ENCODE measurements at regions not wholly inside any gene's neighbourhood (a gene's known extent, or its start where the extent isn't known, plus 50 kb on each side); places are given as distances from the start of the nearest gene placed in this dataset.

- no peak for DNase-seq (ENCODE audit: extremely low read depth in 1 of 2, low read depth in 1 of 2)
Measured at GRCh38 chr4:177041356-177041755, 248.6 kb upstream of the VEGFC start.

GRCh38 chr4:177047070-177047850 lies 254.5 kb upstream of the VEGFC start:
- DNase-seq (ENCODE audit: extremely low read depth in 1 of 2, low read depth in 1 of 2) = peak; percentile 1 to 28

DNA sequence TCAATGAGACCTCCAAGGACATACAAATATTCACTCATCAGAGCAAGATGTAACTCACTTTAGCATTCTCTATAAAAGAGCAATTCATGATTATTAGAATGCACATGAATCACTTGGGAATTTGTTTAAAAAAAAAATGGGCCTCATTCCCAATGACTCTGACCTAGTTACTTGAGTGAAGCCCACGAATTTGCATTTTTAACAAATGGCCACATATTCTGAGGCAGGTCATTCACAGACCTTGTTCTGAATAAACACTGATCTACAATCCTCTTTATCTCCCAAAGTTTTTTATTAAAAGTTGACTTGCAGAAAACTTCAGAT lies 255.1 kb upstream of the VEGFC start:
- no peak for DNase-seq (ENCODE audit: extremely low read depth in 1 of 2, low read depth in 1 of 2)

GRCh38 chr4:177051473-177052060 lies 258.1 kb upstream of the NEIL3 start:
- DNase-seq (ENCODE audit: extremely low read depth in 1 of 2, low read depth in 1 of 2) = no peak

DNA sequence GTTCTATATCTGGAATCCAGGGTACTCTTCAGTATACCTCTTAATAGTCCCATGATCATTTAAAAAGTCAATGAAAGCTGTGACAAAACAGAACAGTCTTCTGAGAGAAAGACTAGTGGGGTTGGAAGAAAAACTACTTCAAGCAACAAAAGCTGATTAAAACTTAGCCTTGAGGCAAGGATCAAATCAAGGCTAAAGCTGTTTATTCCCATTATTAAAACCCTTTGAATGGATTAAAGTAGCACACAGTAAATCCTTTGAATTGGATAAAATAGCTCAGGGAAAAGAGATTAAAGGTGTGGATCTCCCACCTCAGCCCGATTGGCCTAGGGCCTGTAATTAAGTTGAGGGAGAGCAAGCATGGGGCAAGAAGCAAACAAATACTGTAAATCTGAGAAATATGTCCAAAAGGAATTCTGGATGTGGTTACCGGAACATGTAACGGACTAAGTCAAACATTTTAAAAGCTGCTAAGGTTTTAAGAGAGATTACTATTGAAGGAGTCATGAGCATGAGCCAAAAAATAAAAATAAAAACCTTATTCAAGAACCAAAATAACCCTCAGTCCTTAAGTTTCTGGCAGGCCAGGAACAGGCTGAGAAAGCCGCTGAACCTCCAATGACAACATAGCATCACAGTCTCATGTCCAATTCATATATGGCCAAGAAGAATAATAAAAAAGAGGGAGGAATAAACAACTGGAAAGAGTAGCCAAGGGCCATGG lies 257.3 kb upstream of the NEIL3 start:
- no peak for DNase-seq (ENCODE audit: extremely low read depth in 1 of 2, low read depth in 1 of 2)

- no peak for DNase-seq (ENCODE audit: extremely low read depth in 1 of 2, low read depth in 1 of 2)
Measured at GRCh38 chr4:177057186-177057585, 252.5 kb upstream of the NEIL3 start.

- DNase-seq (ENCODE audit: extremely low read depth in 1 of 2, low read depth in 1 of 2) = no peak
Measured at GRCh38 chr4:177064116-177064515, 245.6 kb upstream of the NEIL3 start.

GRCh38 chr4:177064729-177065394 lies 244.8 kb upstream of the NEIL3 start:
- DNase-seq (ENCODE audit: extremely low read depth in 1 of 2, low read depth in 1 of 2) = no peak

GRCh38 chr4:177066746-177067145 lies 242.9 kb upstream of the NEIL3 start:
- DNase-seq (ENCODE audit: extremely low read depth in 1 of 2, low read depth in 1 of 2) = no peak

DNA sequence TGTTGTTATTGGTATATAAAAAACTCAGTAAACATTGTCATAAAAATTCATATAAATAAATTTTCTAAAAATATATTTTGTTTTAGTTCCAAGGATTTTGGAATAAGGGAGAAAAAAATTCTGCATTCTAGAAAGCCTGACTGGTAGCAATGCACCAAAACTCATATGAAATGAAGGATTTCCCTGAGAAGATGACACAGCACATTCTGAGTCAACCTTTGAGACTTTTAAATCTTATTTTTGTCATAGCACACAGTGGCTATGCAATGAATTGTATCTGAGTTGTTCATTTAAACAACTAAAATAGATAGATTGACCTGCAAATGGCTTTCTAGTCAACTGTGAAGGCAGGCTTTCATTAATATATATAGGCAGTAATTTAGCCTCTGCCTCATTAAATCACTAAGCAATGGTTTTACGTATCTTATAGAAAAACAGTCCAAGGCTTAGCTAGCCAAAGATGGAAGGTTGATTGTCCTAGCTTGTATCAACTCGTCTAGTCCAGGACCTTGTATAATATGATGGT lies 239.1 kb upstream of the NEIL3 start:
- no peak for DNase-seq (ENCODE audit: extremely low read depth in 1 of 2, low read depth in 1 of 2)

DNA sequence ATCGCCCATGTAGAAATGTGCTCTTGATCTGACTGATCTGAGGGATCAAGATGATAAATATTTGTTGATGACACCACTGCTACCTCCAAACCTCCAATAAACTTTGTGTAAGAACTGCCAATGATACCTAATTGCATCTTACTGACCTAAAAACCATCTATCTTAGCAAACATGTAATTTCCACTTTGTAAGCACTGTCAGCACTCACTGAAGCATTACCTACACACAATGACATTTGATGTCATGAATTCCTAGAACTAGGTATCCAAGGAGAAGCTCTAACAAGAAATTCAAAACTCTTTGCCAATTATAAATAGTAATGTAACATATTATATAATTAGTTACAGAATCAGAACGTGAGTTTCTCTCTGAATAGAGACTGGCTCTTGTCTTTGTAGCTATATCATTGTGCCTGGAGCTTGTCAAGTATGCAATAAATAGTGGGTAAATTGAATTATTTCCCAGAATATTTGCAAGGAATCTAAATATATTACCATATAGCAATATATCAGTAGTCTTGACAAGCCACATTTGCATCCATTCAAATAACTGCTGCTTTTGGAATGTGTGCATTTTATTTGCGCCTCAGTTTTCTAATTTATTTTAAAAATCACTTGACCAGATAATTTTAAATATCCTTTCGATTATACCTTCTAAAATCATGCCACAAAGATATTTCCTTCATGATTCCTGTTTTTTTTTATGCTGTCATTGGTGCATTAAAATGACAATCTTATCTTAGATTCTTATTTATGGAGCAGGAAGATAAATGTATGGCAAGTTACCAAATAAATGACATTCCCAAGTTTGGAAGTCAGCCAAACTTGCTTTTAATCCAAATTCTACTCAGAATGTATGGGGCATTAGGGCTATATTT lies 232.3 kb upstream of the NEIL3 start:
- DNase-seq (ENCODE audit: extremely low read depth in 1 of 2, low read depth in 1 of 2) = no peak

- no peak for DNase-seq (ENCODE audit: extremely low read depth in 1 of 2, low read depth in 1 of 2)
Measured at GRCh38 chr4:177079327-177079726, 230.3 kb upstream of the NEIL3 start.

GRCh38 chr4:177080388-177080787 lies 229.3 kb upstream of the NEIL3 start:
- DNase-seq (ENCODE audit: extremely low read depth in 1 of 2, low read depth in 1 of 2) = no peak

DNA sequence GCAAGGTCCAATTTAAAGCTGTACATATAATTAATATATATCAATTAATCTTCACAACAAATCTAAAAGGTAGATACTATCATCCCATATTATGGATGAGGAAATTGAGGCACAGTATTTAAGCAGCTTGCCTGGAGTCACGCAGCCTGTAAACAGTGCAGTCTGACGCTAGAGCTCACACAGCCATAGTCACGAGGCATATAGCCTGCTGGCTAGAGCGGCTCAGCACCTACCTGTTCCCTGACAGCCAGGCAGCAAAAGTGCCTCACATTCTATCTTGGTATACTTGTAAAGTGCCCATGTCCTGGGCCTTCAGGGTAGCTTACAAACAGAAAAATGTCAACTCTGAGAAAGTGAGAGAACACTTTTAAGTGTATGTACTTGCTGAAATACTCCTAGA lies 222.6 kb upstream of the NEIL3 start:
- no peak for DNase-seq (ENCODE audit: extremely low read depth in 1 of 2, low read depth in 1 of 2)

GRCh38 chr4:177087499-177087898 lies 222.2 kb upstream of the NEIL3 start:
- no peak for DNase-seq (ENCODE audit: extremely low read depth in 1 of 2, low read depth in 1 of 2)

DNA sequence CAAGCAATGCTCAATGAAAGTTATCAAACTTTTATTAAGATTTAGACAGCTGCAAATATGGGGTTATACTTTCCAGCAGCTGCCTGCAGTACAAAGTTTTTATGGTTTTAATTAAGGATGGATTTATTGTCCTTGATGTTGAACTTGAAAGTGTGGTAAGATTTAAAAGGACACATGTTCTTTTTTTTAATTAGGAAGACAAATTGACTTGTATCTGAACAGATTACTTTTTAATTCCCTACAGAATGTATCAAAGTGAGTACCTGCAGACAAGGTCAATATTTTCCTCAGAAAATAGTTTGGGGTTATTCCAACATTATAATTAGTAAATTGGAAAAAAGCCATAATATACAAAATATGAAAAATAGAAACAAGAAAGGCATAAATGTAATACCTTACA lies 218.2 kb upstream of the NEIL3 start:
- DNase-seq (ENCODE audit: extremely low read depth in 1 of 2, low read depth in 1 of 2) = no peak

DNA sequence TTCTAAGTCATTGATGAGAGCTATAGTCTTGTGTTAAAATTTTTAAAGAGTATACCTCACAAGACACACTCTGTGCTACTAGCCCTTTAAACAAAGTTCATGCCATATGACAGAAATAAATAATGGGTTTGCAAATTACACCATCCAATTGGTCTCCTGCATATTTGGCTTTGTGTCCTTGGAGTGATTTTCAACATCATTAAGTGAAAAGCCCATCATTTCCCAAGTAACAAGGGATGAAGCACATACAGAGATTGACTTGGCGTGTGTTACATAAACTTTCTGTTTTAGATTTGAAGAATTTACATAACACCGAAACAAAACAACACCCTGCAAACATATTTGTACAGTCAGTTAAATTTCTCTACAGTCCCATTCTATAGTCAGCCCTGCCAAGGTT lies 216.9 kb upstream of the NEIL3 start:
- DNase-seq (ENCODE audit: extremely low read depth in 1 of 2, low read depth in 1 of 2) = no peak

DNA sequence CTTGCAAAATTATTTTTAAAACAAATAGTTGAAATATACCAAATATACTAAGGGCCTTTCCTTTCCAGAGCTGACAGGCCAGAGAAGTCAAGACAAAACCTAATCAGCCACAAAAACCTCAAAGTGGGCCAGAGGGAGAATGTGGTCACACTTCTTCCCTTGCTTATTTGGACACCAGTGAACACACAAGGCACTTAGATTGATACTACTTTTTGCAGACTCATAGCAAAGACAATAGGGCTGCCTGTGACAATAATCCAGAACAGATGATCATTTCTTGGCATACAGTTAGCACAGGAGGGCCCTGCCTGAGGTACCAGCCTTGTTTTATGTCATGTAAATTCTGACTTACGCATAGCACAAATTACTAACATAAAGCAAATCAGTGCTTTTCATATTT lies 215.7 kb upstream of the NEIL3 start:
- no peak for DNase-seq (ENCODE audit: extremely low read depth in 1 of 2, low read depth in 1 of 2)

- no peak for DNase-seq (ENCODE audit: extremely low read depth in 1 of 2, low read depth in 1 of 2)
Measured at GRCh38 chr4:177097291-177097690, 212.4 kb upstream of the NEIL3 start.

DNA sequence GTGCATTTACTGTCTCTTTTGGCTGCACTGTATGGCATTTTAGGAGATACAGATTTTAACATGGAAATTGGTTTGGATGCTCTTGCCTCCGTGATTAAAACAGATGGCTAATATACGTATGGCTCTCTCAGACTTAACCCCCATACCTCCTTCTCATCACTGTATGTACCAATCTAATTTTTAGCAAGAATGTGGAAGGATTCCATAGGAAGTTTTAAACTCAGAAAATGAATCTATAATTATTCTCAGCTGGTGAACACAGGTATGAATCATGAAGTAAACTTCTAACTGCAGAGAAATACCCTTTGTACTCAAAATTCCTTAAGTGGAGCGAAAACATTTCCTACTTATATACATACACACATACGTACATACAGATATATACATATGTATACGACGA lies 210.5 kb upstream of the NEIL3 start:
- no peak for DNase-seq (ENCODE audit: extremely low read depth in 1 of 2, low read depth in 1 of 2)

DNA sequence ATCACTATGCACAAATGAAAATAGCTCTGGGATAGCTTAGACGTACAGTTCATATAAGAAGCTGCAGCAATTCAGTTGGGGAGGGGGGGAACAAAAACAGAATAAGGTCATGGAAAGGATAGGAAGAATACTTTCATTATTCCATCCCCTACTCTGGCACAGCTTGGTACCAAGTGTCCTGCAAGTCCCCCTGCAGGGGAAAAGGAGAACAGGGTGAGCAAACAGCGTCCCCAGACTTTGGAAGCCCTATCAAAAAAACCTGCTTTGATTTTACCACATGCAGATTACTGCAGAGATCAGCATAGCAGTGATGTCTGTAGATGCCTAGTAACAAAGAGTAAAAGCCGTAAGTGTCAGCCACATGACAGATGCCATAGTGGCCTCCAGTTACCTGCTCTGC lies 209.4 kb upstream of the NEIL3 start:
- no peak for DNase-seq (ENCODE audit: extremely low read depth in 1 of 2, low read depth in 1 of 2)

All from activated CD8-positive, alpha-beta memory T cell treated with anti-CD3 and anti-CD28 coated beads for 1 hour (primary cell).